ENCODE measurements at regions not wholly inside any gene's neighbourhood (a gene's known extent, or its start where the extent isn't known, plus 50 kb on each side); places are given as distances from the start of the nearest gene placed in this dataset.

DNA sequence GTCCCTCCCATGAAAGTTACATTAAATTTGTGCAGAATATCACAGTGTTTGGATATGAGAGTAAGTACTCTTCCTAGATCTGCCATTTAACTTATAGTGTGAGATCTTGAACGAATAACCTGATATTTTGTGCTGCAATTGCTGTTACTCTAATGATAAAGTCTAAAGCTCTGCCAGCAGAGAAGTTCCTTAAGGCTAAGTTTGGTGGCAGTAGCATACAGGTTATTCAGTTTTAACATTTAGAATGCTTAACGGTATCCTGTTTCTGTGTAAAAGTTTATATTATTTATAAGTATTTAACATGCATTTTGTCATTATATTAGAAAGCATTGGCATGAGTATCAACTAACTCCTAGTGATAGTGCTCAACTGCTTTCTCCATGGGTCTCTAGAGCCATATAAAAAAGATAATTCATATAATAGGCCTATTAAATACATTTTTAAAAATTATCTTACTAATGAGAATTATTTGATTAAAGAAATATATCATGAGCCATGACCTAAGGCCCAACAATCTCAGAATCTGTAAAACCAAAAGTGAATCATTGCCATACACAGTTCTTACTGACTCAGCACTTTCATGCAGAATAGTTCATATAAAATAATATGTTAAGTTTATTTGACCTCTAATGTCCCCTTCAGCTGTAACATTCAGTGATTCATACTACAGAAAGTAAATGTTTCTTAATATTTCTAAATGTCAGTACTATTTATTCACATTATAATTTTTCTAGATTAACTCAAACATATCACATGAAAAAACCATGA, 1058.6 kb downstream of the TRHDE start:
- no peak for DNase-seq (ENCODE audit: low read depth)

DNA sequence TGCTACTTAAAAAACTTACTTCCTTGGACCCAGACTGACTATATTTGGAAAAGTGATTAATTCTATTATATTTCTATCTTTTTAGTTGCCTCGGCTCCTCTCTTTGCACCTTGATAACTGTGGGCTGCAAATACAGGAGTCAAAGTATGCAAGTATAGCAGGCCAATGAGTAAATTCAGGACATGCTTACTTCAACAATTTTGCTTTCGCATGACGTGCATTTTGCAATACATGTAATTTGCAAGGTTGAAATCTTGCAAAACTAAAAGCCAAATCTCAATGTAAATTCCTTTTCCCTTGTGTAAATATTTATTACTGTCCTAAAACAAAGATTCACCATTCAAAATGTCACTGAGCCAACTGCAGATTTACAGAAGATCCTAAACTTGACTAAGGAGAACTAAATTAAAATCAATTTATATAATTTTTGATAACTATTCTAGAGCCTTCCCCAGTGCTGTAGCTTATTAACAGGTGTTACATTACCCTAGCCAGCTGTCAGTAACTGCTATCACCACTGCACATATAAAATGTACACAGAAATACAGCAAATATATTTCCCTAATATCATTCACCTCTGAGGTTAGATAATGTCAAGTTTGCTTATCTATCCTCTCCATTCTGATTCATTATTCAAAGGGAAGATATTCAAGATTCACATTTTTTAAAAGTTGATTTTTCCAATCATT, 1069.5 kb downstream of the TRHDE start:
- no peak for DNase-seq (ENCODE audit: low read depth)

DNA sequence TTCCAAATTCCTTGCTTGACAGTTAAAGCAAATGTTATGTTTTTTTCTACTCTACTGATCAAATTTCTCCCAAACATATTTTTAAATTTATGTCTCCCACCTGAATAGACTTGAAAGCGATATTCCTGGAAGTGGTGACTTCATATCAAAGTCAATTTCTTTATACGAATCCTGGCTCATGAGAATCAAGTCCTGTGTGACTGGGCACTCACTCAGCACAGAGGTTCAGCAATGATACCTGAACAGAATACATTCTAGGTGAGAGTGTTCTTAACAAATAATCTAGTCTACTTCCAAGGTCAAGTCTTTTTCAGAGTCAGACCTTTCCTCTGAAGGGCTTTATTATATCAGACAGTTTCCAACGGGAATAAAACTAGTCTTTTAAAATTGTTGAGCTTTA, 1070.6 kb downstream of the TRHDE start:
- DNase-seq (ENCODE audit: low read depth), result no peak

DNA sequence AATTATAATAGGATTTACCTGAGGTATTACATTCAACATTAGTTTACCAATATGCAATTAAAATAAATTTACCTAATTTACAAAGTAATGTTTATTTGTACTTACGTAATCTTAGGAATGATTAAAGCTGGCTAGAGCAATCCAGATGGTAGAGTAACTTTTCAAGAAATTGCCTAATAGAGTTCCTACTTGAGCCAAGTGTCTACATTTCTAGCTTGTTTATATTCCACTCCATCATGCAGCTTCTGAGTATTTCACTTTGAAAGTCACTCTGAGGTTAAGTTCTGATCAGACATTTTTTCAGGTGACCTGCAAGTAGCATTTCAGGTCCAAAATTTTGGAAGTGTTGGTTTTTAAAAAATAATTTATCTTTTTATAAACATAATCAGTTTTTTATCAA, 1080.7 kb downstream of the TRHDE start:
- no peak for DNase-seq (ENCODE audit: low read depth)

DNA sequence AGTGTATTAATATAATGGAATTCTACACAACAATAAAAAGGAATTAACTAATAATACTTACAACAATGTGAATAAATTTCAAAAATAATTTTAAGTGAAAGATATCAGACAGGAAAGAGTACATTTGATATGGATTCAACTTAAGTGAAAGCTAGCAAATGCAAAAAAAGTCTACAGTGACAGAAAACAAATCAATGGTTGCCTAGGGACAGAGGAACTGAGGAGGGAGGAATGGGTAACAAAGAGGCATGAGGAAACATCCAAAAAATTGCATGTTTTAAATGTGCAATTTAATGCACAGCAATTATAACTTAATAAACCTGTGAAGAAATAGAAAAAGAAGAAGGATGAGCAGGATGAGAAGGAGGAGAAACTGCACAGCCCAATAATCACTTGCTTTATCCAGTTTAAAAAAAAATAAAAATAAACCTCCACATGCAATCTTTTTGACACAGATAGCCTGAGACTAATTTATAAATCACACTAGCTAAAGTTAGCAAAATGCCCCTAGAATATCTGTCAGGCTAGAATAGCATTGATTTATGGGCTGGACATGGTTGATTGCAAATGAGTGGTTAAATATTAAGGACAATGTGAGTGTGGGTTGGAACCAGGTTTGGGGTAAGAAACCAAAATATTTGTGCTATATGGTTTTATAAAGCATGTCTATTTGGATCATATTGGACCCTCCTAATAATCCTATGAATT, 1089.1 kb downstream of the TRHDE start:
- DNase-seq (ENCODE audit: low read depth), result no peak

DNA sequence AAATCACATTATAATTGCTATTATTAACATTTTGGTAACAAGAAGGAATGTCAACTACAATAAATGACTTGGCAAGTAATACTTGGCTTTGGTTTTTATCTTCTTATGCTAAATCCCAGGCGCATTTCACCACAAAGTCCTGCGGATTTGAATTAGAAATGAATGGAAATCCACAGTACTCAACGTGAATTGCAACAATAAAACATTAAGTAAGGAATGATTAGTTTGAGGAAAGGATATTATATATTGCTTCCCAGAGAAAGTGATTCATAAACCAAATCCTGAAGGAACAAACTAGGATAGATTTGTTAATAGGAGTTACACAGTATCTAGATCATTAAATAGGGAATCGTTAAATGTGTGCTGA, 1089.7 kb downstream of the TRHDE start:
- DNase-seq (ENCODE audit: low read depth), result no peak

DNA sequence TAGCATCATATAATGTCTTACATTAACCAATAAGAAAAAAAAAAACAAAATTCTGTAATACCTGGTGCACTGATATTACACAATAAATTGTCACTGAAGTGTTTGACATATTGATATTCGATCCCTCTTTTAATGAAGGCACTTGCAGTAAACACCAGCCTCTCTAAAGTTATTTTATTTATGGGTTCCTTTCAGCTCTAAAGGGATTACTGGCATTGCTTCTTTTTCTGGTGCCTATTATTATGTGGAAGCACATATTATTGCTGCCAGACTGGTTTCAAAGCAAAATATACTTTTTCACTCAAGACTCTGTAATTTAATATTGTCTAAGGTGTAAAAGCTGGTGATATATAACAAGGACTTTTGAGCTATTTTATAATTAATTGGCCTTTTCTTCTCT, 1090.5 kb downstream of the TRHDE start:
- DNase-seq (ENCODE audit: low read depth), result no peak

DNA sequence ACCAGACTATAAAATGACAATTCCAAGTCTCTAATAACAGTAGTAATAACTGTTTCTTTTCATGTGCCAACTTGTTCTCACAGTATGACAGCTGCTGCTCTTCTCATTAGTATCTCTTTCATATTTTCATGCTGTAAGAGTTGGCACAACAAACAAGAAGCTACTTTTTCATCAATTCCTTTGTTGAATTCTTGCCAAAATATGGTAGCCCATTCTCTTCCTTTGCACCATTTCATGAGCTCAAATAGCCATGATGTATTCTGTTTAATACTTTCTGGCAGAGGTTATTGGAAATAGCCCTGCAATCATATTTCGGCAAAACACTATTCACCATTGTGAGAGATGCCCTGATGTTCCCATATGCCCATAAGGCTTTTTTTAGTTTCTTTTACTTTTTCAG, 1100.7 kb downstream of the TRHDE start:
- DNase-seq (ENCODE audit: low read depth), result no peak

DNA sequence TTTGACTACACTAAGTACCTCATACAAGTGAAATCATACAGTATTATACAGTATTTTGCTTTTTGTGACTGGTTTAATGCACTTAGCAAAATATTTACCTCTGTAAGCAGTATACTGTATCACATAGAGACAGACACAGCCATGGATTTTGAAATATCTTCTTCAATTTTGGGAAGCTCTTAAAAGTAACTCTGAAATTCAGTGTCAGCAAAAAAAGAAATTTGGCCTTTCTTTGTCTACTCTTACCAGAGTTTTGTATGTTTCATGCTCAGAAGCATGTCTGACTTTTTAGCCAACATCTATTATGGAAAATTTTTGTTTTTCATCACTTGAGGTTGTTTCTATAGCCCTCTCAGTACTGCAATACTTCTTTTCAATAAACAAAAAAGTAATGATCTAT, 1102.2 kb downstream of the TRHDE start:
- no peak for DNase-seq (ENCODE audit: low read depth)

DNA sequence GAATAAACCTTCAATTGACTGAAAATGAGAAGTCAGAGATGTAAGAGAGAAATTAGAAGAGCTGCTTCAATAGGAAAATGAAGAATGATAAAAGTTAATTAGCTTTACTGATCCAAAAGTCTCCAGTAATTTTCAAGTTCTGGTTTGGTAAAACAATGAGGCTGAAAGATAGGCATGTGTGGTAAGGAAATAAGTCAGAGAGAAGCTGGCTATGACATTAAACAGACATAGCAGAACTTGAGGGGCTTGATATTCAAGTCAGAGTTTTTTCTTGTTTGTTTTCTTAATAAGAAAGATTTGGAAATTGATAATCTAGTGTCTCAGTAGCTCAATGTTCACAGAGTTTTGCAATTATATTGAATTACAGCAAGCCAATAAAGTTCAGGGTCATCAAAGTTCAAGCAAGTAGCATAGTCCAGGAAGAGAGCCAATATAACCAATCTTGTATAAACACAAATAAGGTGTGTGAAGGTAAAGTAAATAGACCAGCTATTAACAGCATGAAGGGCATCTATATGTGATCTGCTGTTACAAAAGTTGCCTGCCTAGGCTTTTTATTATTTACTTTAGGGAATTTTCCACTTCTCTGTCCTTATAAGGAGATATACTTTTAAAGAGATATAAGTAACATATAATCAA, 1111.5 kb downstream of the TRHDE start:
- no peak for DNase-seq (ENCODE audit: low read depth)

DNA sequence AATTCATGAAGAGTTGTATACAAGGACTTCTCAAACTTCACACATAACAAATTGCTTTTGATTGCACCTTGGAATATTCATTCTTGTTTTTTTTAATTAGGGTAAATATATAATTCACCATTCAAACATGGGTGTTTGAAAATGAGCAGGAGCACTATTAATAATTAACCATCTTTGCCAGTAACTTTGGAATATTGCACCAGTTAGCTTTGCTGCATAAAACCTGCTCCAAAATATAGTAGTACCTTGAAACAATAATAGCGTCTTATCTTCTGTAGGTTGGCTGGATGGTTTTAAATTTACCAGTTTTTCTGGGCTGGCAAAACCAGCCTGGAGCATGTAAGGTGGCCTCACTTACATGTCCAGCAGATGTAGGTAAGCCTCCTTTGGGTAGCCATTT, 1112.4 kb downstream of the TRHDE start:
- DNase-seq (ENCODE audit: low read depth), result no peak

DNA sequence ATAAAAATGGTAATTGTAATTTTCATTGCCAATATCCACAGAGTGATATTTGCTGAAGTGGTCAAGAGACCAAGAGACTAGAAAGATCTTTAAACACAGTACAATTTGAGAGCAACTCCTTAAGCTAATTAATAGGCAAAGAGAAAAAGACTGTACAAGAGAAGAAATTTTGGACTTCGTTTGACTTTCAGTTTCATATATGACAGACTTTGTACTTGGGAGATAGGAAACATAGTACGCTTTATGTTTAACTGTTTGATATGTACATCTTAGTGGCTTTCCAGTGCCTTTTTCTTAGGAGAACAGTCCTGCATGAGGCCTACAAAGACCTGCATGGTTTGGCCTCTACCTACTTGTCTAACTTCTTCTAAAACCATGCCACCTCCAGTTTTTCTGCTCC, 1118.1 kb downstream of the TRHDE start:
- DNase-seq (ENCODE audit: low read depth), result no peak

DNA sequence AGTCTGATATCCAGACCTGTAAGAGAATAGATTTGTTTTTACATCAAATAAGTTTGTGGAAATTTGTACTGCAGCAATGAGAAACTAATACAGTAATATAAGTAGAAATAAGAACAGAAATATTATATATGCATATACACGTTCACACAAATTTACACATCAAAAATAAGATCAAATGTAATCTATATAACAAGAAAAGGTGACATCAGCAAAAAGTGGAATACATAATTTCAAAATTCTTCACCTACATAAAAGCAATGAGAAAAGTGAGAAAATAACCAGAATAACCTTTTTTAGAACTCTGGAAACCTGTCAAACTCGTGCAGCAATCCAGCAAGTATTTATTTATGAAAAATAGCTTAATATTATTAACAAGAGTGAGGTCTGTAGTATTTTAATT, 1124.6 kb upstream of the ATXN7L3B start:
- no peak for DNase-seq (ENCODE audit: low read depth)

DNA sequence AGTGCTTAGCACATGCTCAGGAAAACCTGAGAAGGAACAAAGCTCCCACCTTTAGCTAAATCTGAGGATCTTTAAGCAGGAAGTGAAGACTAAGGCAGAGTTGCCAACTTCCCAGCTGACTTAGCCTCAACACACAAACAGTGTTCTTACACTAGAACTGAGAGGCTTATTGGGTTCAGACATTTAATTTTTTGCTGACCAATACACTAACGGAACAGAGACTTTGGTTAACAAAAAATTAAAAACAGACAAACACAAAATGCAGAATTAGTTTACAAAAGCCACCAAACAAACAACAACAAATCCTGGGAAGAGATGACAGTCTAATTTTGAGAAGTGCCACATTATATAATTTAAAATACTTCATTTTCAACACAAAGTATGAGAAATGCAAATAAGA, 1123.7 kb upstream of the ATXN7L3B start:
- no peak for DNase-seq (ENCODE audit: low read depth)

DNA sequence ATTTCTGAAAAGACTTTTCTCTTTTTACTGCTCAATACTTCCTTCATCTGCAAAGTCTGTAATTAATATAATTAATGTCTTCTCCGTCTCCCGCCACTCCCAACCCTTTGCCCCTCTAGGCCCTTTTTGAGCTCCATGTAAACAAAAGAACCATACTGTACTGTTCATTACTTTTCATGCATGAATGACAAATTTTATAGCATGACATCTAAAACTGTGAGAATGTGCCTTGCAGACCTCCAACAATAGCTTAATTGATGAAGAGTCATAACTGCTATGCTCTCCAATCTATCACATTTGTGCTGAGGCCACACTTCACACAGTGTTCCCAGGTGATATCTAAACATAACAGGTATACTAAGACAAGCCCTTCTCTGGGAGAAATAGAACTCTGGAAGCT, 1122.7 kb upstream of the ATXN7L3B start:
- DNase-seq (ENCODE audit: low read depth), result no peak

DNA sequence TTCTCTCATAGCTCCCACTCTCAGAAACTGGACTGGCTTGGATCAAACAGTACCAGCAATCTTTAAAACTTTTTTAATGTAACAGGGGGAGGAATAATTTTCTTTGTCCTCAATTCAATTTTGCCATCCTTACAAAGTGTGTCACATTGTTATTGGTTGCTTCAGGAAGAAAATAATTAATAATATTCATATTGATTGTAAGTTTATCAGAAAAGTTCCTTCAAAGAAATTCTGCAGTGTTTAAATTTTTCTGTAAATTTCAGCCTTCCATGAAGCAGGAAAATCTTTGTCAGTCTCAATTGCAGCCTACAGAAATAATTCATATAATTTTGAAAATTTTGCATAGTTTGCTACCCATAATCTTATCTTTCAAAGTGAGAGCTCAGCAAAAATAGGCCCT, 1119.1 kb upstream of the ATXN7L3B start:
- DNase-seq (ENCODE audit: low read depth), result no peak

DNA sequence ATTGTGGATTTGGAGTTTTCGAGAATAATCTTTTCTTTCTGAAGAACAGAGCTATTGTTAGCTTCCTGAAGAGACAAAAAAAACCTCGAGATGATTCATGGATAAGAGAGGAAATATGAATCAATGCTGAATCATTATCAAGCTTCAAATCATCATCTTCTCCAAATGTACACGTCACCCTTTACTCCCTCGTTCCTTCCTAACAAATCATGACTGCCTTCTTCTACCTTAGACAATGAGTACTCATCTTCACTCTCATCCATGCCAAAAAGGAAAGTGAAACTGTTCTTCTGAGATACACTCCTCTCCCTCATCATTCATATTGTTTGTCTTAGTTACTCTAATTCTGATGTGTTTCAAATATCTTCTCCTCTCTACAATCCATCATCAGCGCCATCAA, 1115.8 kb upstream of the ATXN7L3B start:
- no peak for DNase-seq (ENCODE audit: low read depth)

DNA sequence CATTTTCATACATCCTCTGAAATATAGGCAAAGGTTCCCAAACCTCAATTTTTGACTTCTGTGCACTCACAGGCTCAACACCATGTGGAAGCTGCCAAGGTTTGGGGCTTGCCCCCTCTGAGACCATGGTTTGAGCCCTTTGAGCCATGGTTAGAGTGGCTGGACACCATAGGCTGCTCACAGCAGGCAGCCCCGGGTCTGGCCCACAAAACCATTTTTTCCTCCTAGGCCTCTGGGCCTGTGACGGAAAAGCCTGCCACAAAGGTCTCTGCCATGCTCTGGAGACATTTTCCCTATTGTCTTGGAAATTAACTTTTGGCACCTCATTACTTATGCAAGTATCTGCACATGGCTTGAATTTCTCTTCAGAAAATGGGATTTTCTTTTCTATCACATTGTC, 1113.2 kb upstream of the ATXN7L3B start:
- DNase-seq (ENCODE audit: low read depth), result no peak

DNA sequence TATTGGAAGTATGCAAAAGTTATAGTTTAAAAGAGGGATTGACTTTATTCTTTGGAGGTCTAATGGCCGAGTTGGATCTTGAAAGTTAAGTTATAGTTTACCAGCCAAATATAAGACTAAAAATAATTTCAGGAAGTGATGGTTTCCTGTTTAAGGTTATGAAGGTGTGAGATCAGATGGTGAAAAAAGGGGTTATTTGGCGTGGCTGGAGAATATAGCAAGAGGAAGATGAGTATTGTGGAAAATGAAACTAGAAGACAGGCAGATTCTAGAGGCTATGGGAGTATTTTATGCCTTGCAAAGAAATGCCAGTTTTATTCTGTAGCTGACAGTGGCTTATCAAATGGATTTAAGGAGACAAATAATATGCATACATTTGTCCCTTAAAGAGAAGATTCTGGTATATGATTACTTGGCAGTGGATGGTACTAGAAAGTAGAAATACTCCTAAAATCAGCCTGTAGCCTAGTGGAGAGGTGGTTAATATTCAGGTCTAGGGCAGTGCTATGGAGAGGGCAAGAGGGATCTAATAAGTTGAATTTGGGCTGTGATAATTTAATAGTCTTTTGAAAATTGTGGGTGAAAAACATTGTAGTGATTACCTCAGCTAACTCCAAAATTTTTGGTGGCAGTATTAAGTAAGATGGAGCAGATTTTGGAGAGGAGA, 1091.8 kb upstream of the ATXN7L3B start:
- DNase-seq (ENCODE audit: low read depth), result no peak

DNA sequence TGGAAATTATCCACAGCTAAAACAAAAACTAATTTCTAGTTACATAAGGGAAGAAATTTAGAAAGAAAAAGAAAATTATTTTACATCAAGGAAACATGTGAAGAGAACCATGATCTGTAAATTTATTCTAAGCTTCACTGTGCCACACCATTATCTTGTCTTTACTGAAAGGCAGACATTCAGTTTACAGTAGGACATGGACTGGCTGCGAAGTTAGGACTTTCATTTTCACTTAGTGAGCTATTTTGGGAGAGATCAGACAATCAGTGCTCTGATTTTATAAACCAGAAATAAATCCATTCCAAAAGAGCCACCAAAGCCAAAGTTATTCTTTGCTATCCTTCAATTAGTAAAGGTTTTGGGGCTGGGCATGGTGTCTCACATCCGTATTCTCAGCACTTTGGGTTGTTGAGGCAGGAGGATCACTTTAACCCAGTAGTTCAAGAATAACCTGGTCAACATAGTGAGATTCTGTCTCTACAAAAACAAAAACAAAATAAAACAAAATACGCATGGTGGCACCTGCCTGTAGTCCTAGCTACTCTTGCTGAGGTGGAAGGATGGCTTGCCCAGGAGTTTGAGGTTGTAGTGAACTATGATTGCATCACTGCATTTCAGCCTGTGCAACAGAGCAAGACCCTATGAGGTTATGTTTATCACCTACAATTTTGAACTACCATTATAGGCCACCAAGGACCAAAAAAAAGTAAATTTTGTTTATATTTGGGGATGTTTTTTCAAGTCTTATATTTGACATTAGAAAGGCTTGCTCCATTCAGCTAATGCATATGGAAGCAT, 1084.8 kb upstream of the ATXN7L3B start:
- no peak for DNase-seq (ENCODE audit: low read depth)

DNA sequence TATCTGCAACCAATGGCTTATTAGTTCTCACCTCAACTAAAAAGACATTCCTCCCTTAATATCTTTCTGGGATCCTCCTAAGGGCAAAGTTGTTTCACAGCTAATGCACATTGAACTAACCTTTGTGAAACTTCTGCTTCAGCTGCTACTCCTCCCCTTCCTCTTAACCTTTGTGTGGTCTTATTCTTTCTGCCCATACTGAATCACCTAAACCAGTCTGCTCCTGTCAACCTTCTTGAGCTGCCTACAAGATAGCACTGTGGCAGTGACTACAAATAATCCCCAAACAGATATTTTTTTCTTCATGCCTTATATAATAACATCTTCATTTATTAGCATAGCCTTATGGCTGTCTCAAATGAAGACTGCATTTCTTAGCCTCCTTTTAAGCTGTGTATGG, 1077.4 kb upstream of the ATXN7L3B start:
- no peak for DNase-seq (ENCODE audit: low read depth)
